ENCODE measurements at regions not wholly inside any gene's neighbourhood (a gene's known extent, or its start where the extent isn't known, plus 50 kb on each side); places are given as distances from the start of the nearest gene placed in this dataset.

DNA sequence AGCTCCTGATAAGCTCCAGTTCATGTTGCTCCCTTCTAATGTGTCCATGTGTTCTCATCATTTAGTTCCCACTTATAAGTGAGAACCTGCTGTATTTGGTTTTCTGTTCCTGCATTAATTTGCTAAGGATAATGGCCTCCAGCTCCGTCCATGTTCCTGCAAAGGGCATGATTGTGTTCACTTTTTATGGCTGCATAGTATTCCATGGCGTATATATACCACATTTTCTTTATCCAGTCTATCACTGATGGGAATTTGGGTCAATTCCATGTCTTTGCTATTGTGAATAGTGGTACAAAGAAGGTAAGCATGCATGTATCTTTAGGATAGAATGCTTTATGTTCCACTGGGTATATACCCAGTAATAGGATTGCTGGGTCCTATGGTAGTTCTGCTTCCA is 197.2 kb upstream of the ITM2A start:
- TF ChIP-seq, protein P1, sequence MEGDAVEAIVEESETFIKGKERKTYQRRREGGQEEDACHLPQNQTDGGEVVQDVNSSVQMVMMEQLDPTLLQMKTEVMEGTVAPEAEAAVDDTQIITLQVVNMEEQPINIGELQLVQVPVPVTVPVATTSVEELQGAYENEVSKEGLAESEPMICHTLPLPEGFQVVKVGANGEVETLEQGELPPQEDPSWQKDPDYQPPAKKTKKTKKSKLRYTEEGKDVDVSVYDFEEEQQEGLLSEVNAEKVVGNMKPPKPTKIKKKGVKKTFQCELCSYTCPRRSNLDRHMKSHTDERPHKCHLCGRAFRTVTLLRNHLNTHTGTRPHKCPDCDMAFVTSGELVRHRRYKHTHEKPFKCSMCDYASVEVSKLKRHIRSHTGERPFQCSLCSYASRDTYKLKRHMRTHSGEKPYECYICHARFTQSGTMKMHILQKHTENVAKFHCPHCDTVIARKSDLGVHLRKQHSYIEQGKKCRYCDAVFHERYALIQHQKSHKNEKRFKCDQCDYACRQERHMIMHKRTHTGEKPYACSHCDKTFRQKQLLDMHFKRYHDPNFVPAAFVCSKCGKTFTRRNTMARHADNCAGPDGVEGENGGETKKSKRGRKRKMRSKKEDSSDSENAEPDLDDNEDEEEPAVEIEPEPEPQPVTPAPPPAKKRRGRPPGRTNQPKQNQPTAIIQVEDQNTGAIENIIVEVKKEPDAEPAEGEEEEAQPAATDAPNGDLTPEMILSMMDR (IDR thresholded peaks at IDR 0.05; ENCODE audit: extremely low read depth in 1 of 2, insufficient read depth in 1 of 2, low read depth in 1 of 2, low read length in 2 of 2), result no peak
- TF ChIP-seq EZH2 (IDR thresholded peaks at IDR 0.05; ENCODE audit: borderline replicate concordance, low read depth, low read length, severe bottlenecking), result no peak
- no peak for TF ChIP-seq POLR2A (IDR thresholded peaks at IDR 0.05; ENCODE audit: low read depth, low read length)
- no peak for TF ChIP-seq MYC (IDR thresholded peaks at IDR 0.05; ENCODE audit: low read depth, low read length)
- no peak for TF ChIP-seq POLR2AphosphoS5 (IDR thresholded peaks at IDR 0.05; ENCODE audit: insufficient read depth, low read depth, low read length)
- TF ChIP-seq JUN (IDR thresholded peaks at IDR 0.05; ENCODE audit: borderline replicate concordance, insufficient read depth, insufficient read length, low read depth), result no peak
